ENCODE measurements at regions not wholly inside any gene's neighbourhood (a gene's known extent, or its start where the extent isn't known, plus 50 kb on each side); places are given as distances from the start of the nearest gene placed in this dataset.

GRCh38 chr9:85433046-85433445, 308.7 kb downstream of the AGTPBP1 start:
- peak overlapping the region; percentile 68 for H3K27ac ChIP-seq
- TF ChIP-seq CTCF (conservative IDR thresholded peaks at IDR 0.05): no peak
- no peak for TF ChIP-seq ZFX (IDR thresholded peaks at IDR 0.05)

GRCh38 chr9:85432599-85432998, 309.2 kb downstream of the AGTPBP1 start:
- H3K27ac ChIP-seq: peak overlapping the region; percentile 68
- TF ChIP-seq CTCF (conservative IDR thresholded peaks at IDR 0.05) (no peak), ZFX (IDR thresholded peaks at IDR 0.05) (no peak)

GRCh38 chr9:85431339-85432102, 310.2 kb downstream of the AGTPBP1 start:
- TF ChIP-seq ZFX (IDR thresholded peaks at IDR 0.05) (no peak), CTCF (conservative IDR thresholded peaks at IDR 0.05) (no peak)
- H3K27ac ChIP-seq: peak overlapping the region; percentile 68

DNA sequence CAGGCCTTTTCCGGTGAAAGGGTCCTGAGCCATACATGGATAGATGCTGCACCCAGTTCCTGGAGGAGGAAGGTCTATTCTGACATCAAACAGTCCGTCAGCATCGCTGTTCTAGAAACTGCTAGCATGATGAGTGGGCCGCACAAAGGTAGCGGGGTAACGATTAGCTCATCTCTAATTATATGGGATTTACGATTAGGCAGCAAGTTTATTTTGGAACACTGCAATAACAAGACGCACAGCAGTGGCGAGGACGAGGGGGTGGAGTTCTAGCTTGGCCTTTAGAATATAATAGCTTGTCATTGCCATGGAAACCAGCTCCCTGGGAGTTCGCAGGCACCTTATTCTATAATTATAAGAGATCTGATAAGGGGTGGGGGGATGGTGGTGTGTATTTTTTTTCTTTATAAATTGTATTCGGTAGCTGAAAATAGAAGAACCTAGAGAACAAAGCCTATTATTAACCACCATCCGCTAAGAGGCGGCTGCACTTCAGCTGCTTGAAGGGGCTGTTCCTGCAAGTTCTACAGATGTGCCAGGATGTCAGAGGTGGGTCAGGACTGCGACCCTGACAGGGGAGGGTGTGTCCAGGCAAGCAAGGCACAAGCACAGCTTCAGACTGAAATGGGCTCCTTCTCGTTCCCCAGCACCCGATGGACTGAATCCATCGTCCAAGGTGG, 311.0 kb downstream of the AGTPBP1 start:
- peak overlapping the region; percentile 67 for H3K27ac ChIP-seq
- TF ChIP-seq CTCF (conservative IDR thresholded peaks at IDR 0.05) (no peak), ZFX (IDR thresholded peaks at IDR 0.05) (no peak)

GRCh38 chr9:85428230-85428629, 313.5 kb downstream of the AGTPBP1 start:
- no peak overlapping the region for H3K27ac ChIP-seq
- TF ChIP-seq ZFX (IDR thresholded peaks at IDR 0.05): no peak
- TF ChIP-seq CTCF (conservative IDR thresholded peaks at IDR 0.05): no peak

DNA sequence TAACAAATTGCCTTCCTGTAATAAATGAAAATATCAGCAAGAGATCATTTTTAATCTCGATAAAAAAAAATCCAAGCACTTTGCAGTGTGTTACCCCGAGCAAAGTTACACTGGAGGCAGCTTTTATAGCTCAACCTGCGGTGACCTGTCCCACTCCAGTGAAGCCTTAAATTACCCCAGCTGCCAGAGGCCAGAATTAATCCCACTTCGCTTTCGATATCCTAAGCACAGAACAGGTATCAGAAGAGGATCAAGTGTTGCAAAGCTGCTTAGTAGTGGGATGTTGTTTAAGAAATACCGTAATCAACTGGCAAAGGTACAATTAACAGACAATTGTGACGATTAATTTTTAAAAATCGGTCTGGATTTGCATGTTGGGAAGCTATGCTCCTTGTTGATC, 314.0 kb downstream of the AGTPBP1 start:
- H3K27ac ChIP-seq: no peak overlapping the region
- TF ChIP-seq ZFX (IDR thresholded peaks at IDR 0.05) (no peak), CTCF (conservative IDR thresholded peaks at IDR 0.05) (no peak)

- H3K27ac ChIP-seq: no peak overlapping the region
- TF ChIP-seq CTCF (conservative IDR thresholded peaks at IDR 0.05) (peak; percentile 94), ZFX (IDR thresholded peaks at IDR 0.05) (no peak)
Observed at GRCh38 chr9:85425153-85425611, 316.6 kb downstream of the AGTPBP1 start.
